Colon (tissue), 2 donors: ENCODE measurements at regions not wholly inside any gene's neighbourhood (a gene's known extent, or its start where the extent isn't known, plus 50 kb on each side); places are given as distances from the start of the nearest gene placed in this dataset.

Experiments used
- FAIRE-seq: peaks from 2 replicates; lab custom pipeline; 2012; peaks lifted over from hg19 to GRCh38; lab: Jason Lieb, UNC
- donor health status: control.
- donor health status: control.

- FAIRE-seq, result no peak
Measured at GRCh38 chr15:36265422-36265821, 314.0 kb upstream of the CDIN1 start.

GRCh38 chr15:36271048-36271447 lies 308.4 kb upstream of the CDIN1 start:
- FAIRE-seq, result no peak

GRCh38 chr15:36275656-36276055 lies 303.8 kb upstream of the CDIN1 start:
- no peak for FAIRE-seq

- no peak for FAIRE-seq
Measured at GRCh38 chr15:36278219-36278618, 301.2 kb upstream of the CDIN1 start.

GRCh38 chr15:36282821-36283220 lies 296.6 kb upstream of the CDIN1 start:
- FAIRE-seq, result no peak

GRCh38 chr15:36284911-36285310 lies 294.5 kb upstream of the CDIN1 start:
- no peak for FAIRE-seq

GRCh38 chr15:36291501-36291900 lies 287.9 kb upstream of the CDIN1 start:
- no peak for FAIRE-seq

GRCh38 chr15:36294359-36294758 lies 285.1 kb upstream of the CDIN1 start:
- no peak for FAIRE-seq

GRCh38 chr15:36301947-36302346 lies 277.5 kb upstream of the CDIN1 start:
- FAIRE-seq, result no peak

GRCh38 chr15:36313021-36313420 lies 266.4 kb upstream of the CDIN1 start:
- no peak for FAIRE-seq

- FAIRE-seq, result no peak
Measured at GRCh38 chr15:36313736-36314280, 265.6 kb upstream of the CDIN1 start.

- no peak for FAIRE-seq
Measured at GRCh38 chr15:36315649-36316048, 263.8 kb upstream of the CDIN1 start.

- FAIRE-seq, result no peak
Measured at GRCh38 chr15:36323615-36324014, 255.8 kb upstream of the CDIN1 start.

GRCh38 chr15:36325206-36325605 lies 254.2 kb upstream of the CDIN1 start:
- no peak for FAIRE-seq

GRCh38 chr15:36329592-36329991 lies 249.8 kb upstream of the CDIN1 start:
- FAIRE-seq, result no peak

- FAIRE-seq, result no peak
Measured at GRCh38 chr15:36330598-36330997, 248.8 kb upstream of the CDIN1 start.

GRCh38 chr15:36331531-36332275 lies 247.7 kb upstream of the CDIN1 start:
- FAIRE-seq, result no peak

GRCh38 chr15:36332301-36332700 lies 247.1 kb upstream of the CDIN1 start:
- FAIRE-seq, result no peak

- no peak for FAIRE-seq
Measured at GRCh38 chr15:36332896-36333295, 246.5 kb upstream of the CDIN1 start.

GRCh38 chr15:36334059-36334458 lies 245.4 kb upstream of the CDIN1 start:
- FAIRE-seq, result no peak

GRCh38 chr15:36335224-36335623 lies 244.2 kb upstream of the CDIN1 start:
- FAIRE-seq, result no peak

GRCh38 chr15:36335659-36336058 lies 243.8 kb upstream of the CDIN1 start:
- FAIRE-seq, result no peak

GRCh38 chr15:36344887-36345286 lies 234.5 kb upstream of the CDIN1 start:
- no peak for FAIRE-seq

- FAIRE-seq, result no peak
Measured at GRCh38 chr15:36347272-36347858, 232.1 kb upstream of the CDIN1 start.
